HCT116 (cell line): ENCODE measurements at regions not wholly inside any gene's neighbourhood (a gene's known extent, or its start where the extent isn't known, plus 50 kb on each side); places are given as distances from the start of the nearest gene placed in this dataset.

Experiments
- CEBPB ChIP-seq: IDR thresholded peaks from 2 replicates; pipeline ENCODE4 v1.6.1; 2012; ENCODE audit warnings: low read depth
- CTCF ChIP-seq, 3 experiments: fragments of 200-600 bp in 1 of 3; sonication (generic) in 1 of 3; IDR thresholded peaks in 2 of 3; conservative IDR thresholded peaks in 1 of 3; 2 replicates each; pipeline ENCODE4 v1.5.1; 2012 to 2017; ENCODE audit warnings: low read depth in 2 of 3, low read length in 2 of 3, antibody characterized with exemption in 1 of 3, borderline replicate concordance in 1 of 3, control low read depth in 1 of 3, mild to moderate bottlenecking in 1 of 3, mixed read lengths in 1 of 3, mixed run types in 1 of 3, moderate library complexity in 1 of 3; ENCODE audit not compliant: insufficient read depth in 1 of 3
- EZH2 ChIP-seq: fragments of 200-600 bp; sonication (generic); IDR thresholded peaks from 2 replicates; pipeline ENCODE4 v1.6.1; 2017; ENCODE audit warnings: antibody characterized with exemption, mixed run types
- EZH2phosphoT487 ChIP-seq: fragments of 200-600 bp; IDR thresholded peaks from 2 replicates; pipeline ENCODE4 v1.6.1; 2018; ENCODE audit warnings: antibody characterized with exemption, borderline replicate concordance
- POLR2A ChIP-seq: IDR thresholded peaks from 2 replicates; pipeline ENCODE4 v1.7.0; 2011; ENCODE audit warnings: borderline replicate concordance; ENCODE audit not compliant: insufficient read depth, insufficient read length; ENCODE audit errors: extremely low read depth
- POLR2AphosphoS5 ChIP-seq: IDR thresholded peaks from 2 replicates; pipeline ENCODE4 v1.6.1; 2011; ENCODE audit warnings: mild to moderate bottlenecking, low read depth, low read length, moderate library complexity
- REST ChIP-seq: IDR thresholded peaks from 2 replicates; pipeline ENCODE4 v1.6.1; 2012; ENCODE audit warnings: low read depth
- SP1 ChIP-seq: IDR thresholded peaks from 2 replicates; pipeline ENCODE4 v1.6.1; 2012; ENCODE audit warnings: low read depth
- YY1 ChIP-seq: IDR thresholded peaks from 2 replicates; pipeline ENCODE4 v1.6.1; 2011; ENCODE audit warnings: low read length, low read depth, moderate library complexity, mild to moderate bottlenecking; ENCODE audit not compliant: insufficient replicate concordance; ENCODE audit errors: extremely low read depth
- ZNF274 ChIP-seq: fragments of 200-500 bp; sonication (Bioruptor generic); IDR thresholded peaks from 2 replicates; pipeline ENCODE4 v1.6.1; 2014; ENCODE audit warnings: mild to moderate bottlenecking, low read depth, low read length, inconsistent platforms

- TF ChIP-seq SP1 (no peak), EZH2 (no peak), CTCF (IDR thresholded peaks at IDR 0.05 in 2 of 3, conservative IDR thresholded peaks at IDR 0.05 in 1 of 3; ENCODE audit: borderline replicate concordance in 1 of 3, insufficient read depth in 1 of 3, low read depth in 2 of 3, low read length in 2 of 3) (no peak), EZH2phosphoT487 (no peak), YY1 (no peak), ZNF274 (no peak), POLR2AphosphoS5 (no peak), REST (no peak), CEBPB (no peak), POLR2A (no peak)
Measured at GRCh38 chr9:117473293-117473692, 58.4 kb upstream of the ASTN2 start.
